WTC11 (cell line): ENCODE measurements at regions not wholly inside any gene's neighbourhood (a gene's known extent, or its start where the extent isn't known, plus 50 kb on each side); places are given as distances from the start of the nearest gene placed in this dataset.

Experiments used
- CTCF ChIP-seq: fragments of 200-600 bp; IDR thresholded peaks from 2 replicates; pipeline ENCODE4 v1.8.0; 2022; ENCODE audit warnings: antibody characterized with exemption
- E2F5 ChIP-seq: sonication (generic); formaldehyde crosslinking; IDR thresholded peaks from 2 replicates; pipeline ENCODE4 v1.8.1; 2022; ENCODE audit warnings: mild to moderate bottlenecking, moderate library complexity, missing genetic modification reagents
- MAX ChIP-seq: sonication (generic); formaldehyde crosslinking; IDR thresholded peaks from 2 replicates; pipeline ENCODE4 v1.8.0; 2022; ENCODE audit warnings: mild to moderate bottlenecking, missing genetic modification reagents
- PREB ChIP-seq: sonication (generic); formaldehyde crosslinking; IDR thresholded peaks from 2 replicates; pipeline ENCODE4 v1.8.1; 2022; ENCODE audit warnings: mild to moderate bottlenecking, missing genetic modification reagents, moderate library complexity, borderline replicate concordance
- USF1 ChIP-seq: sonication (generic); formaldehyde crosslinking; IDR thresholded peaks from 2 replicates; pipeline ENCODE4 v1.8.0; 2022; ENCODE audit warnings: mild to moderate bottlenecking, missing genetic modification reagents
- ZNF671 ChIP-seq: fragments of 250-450 bp; sonication (Bioruptor Pico); IDR thresholded peaks from 2 replicates; pipeline ENCODE4 v1.8.0; 2021; ENCODE audit warnings: mild to moderate bottlenecking

- no peak for TF ChIP-seq E2F5
- no peak for TF ChIP-seq MAX (CRISPR knock-in tag)
- TF ChIP-seq PREB (CRISPR knock-in tag): no peak
- no peak for TF ChIP-seq CTCF
- TF ChIP-seq ZNF671 (CRISPR knock-in tag): no peak
- TF ChIP-seq USF1 (CRISPR knock-in tag): no peak
Measured at GRCh38 chr2:208985644-208986043, 438.2 kb upstream of the MAP2 start.
